ENCODE measurements at regions not wholly inside any gene's neighbourhood (a gene's known extent, or its start where the extent isn't known, plus 50 kb on each side); places are given as distances from the start of the nearest gene placed in this dataset.

- no peak overlapping the region for H3K27ac ChIP-seq
- no peak for TF ChIP-seq CTCF (conservative IDR thresholded peaks at IDR 0.05)
Measured at GRCh38 chr14:98288825-98289224, 983.2 kb downstream of the BCL11B start.

DNA sequence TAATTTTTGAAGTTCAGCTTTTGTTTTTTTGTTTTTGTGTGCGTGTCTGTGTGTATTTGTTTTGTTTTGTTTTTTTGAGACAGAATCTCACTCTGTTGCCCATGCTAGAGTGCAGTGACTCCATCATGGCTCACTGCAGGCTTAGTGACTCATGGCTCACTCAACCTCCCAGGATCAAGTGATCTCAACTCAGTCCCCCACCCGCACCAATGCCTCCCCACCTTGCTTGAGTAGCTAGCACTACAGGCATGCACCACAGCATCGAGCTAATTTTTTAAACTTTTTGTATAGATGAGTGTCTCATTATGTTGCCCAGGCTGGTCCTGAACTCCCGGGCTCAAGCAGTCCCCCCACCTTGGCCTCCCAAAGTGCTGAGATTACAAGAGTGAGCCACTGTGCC is 981.4 kb downstream of the BCL11B start:
- H3K27ac ChIP-seq, result no peak overlapping the region
- no peak for TF ChIP-seq CTCF (conservative IDR thresholded peaks at IDR 0.05)

- H3K27ac ChIP-seq, result no peak overlapping the region
- TF ChIP-seq CTCF (conservative IDR thresholded peaks at IDR 0.05), result no peak
Measured at GRCh38 chr14:98292191-98292590, 979.8 kb downstream of the BCL11B start.

GRCh38 chr14:98293576-98293975 is 978.4 kb downstream of the BCL11B start:
- TF ChIP-seq CTCF (conservative IDR thresholded peaks at IDR 0.05), result no peak

GRCh38 chr14:98296895-98297294 is 975.1 kb downstream of the BCL11B start:
- TF ChIP-seq CTCF (conservative IDR thresholded peaks at IDR 0.05), result no peak

More at GRCh38 chr14:98293576-98293975, 978.4 kb downstream of the BCL11B start:
- H3K27ac ChIP-seq, result no peak overlapping the region

GRCh38 chr14:98297567-98297966 is 974.4 kb downstream of the BCL11B start:
- no peak overlapping the region for H3K27ac ChIP-seq
- no peak for TF ChIP-seq CTCF (conservative IDR thresholded peaks at IDR 0.05)

More at GRCh38 chr14:98296895-98297294, 975.1 kb downstream of the BCL11B start:
- H3K27ac ChIP-seq, result no peak overlapping the region

- no peak overlapping the region for H3K27ac ChIP-seq
- TF ChIP-seq CTCF (conservative IDR thresholded peaks at IDR 0.05), result no peak
Measured at GRCh38 chr14:98298481-98299244, 973.3 kb downstream of the BCL11B start.
